NB4 (cell line): ENCODE measurements at regions not wholly inside any gene's neighbourhood (a gene's known extent, or its start where the extent isn't known, plus 50 kb on each side); places are given as distances from the start of the nearest gene placed in this dataset.

Experiments
- DNase-seq: peaks from one replicate; pipeline ENCODE4 v3.0.0; 2010; ENCODE audit warnings: low read depth
- H3K4me3 ChIP-seq: one replicate; pipeline ENCODE4 v1.5.1; 2011; ENCODE audit warnings: mild to moderate bottlenecking, low read depth, low read length, moderate library complexity
- MAX ChIP-seq: IDR thresholded peaks from 2 replicates; pipeline ENCODE4 v1.6.1; 2011; ENCODE audit warnings: low read depth, low read length
- MYC ChIP-seq: IDR thresholded peaks from 2 replicates; pipeline ENCODE4 v1.6.1; 2011; ENCODE audit warnings: low read depth, low read length
- POLR2A ChIP-seq: IDR thresholded peaks from 2 replicates; pipeline ENCODE4 v1.6.1; 2011; ENCODE audit warnings: mild to moderate bottlenecking; ENCODE audit not compliant: insufficient read length; ENCODE audit errors: extremely low read depth
- TF ChIP-seq, protein P1 (sequence below): IDR thresholded peaks from one replicate; pipeline ENCODE4 v1.5.1; 2012; ENCODE audit warnings: low read depth, low read length

- no peak overlapping the region for H3K4me3 ChIP-seq
- no peak for DNase-seq
- TF ChIP-seq MYC, result no peak
- TF ChIP-seq POLR2A, result no peak
- TF ChIP-seq, protein P1, sequence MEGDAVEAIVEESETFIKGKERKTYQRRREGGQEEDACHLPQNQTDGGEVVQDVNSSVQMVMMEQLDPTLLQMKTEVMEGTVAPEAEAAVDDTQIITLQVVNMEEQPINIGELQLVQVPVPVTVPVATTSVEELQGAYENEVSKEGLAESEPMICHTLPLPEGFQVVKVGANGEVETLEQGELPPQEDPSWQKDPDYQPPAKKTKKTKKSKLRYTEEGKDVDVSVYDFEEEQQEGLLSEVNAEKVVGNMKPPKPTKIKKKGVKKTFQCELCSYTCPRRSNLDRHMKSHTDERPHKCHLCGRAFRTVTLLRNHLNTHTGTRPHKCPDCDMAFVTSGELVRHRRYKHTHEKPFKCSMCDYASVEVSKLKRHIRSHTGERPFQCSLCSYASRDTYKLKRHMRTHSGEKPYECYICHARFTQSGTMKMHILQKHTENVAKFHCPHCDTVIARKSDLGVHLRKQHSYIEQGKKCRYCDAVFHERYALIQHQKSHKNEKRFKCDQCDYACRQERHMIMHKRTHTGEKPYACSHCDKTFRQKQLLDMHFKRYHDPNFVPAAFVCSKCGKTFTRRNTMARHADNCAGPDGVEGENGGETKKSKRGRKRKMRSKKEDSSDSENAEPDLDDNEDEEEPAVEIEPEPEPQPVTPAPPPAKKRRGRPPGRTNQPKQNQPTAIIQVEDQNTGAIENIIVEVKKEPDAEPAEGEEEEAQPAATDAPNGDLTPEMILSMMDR, result no peak
- TF ChIP-seq MAX, result no peak
Observed at GRCh38 chr6:14366315-14366714, 248.7 kb downstream of the CD83 start.

GRCh38 chr6:14366872-14367271, 249.3 kb downstream of the CD83 start:
- TF ChIP-seq POLR2A (no peak), MAX (no peak), MYC (no peak)
- TF ChIP-seq, protein P1, result no peak
- DNase-seq, result no peak
- no peak overlapping the region for H3K4me3 ChIP-seq

- no peak for TF ChIP-seq MAX
- TF ChIP-seq, protein P1, result no peak
- no peak for TF ChIP-seq MYC
- no peak for TF ChIP-seq POLR2A
- H3K4me3 ChIP-seq, result no peak overlapping the region
- DNase-seq, result no peak
Observed at GRCh38 chr6:14367296-14367695, 249.7 kb downstream of the CD83 start.

- no peak for DNase-seq
- no peak overlapping the region for H3K4me3 ChIP-seq
- no peak for TF ChIP-seq MYC
- TF ChIP-seq, protein P1, result no peak
- no peak for TF ChIP-seq MAX
- TF ChIP-seq POLR2A, result no peak
Observed at GRCh38 chr6:14369717-14370116, 252.1 kb downstream of the CD83 start.

- TF ChIP-seq MYC (no peak), POLR2A (no peak), MAX (no peak)
- TF ChIP-seq, protein P1, result no peak
- H3K4me3 ChIP-seq, result no peak overlapping the region
- DNase-seq, result peak; percentile 47
Observed at GRCh38 chr6:14371530-14371929, 254.0 kb downstream of the CD83 start.
